SU-DHL-6 (cell line): ENCODE measurements at regions not wholly inside any gene's neighbourhood (a gene's known extent, or its start where the extent isn't known, plus 50 kb on each side); places are given as distances from the start of the nearest gene placed in this dataset.

Source experiments
- H2AFZ ChIP-seq: fragments of 200-600 bp; sonication (generic); 2 replicates; pipeline ENCODE4 v1.6.1; 2014; ENCODE audit warnings: low read depth, mild to moderate bottlenecking, moderate library complexity, mixed read lengths, antibody characterized with exemption, low read length; ENCODE audit not compliant: severe bottlenecking
- H3F3A ChIP-seq: fragments of 200-600 bp; shearing (Covaris generic); 2 replicates; pipeline ENCODE4 v1.6.0; 2016; ENCODE audit warnings: antibody characterized with exemption, mild to moderate bottlenecking; ENCODE audit not compliant: insufficient read depth
- H3K27ac ChIP-seq: fragments of 200-600 bp; sonication (generic); 2 replicates; pipeline ENCODE4 v1.5.1; 2016; ENCODE audit warnings: low read depth, mild to moderate bottlenecking, low read length, moderate library complexity, mixed read lengths
- H3K27me3 ChIP-seq: fragments of 200-600 bp; sonication (generic), shearing (Covaris generic); 2 replicates; pipeline ENCODE4 v1.6.0; 2014; ENCODE audit warnings: mild to moderate bottlenecking, low read length
- H3K36me3 ChIP-seq: fragments of 200-600 bp; sonication (generic); 2 replicates; pipeline ENCODE4 v1.6.1; 2014; ENCODE audit warnings: mild to moderate bottlenecking, low read length, mixed read lengths
- H3K4me2 ChIP-seq: fragments of 300-600, 200-600 bp; shearing (Covaris generic), sonication (generic); 2 replicates; pipeline ENCODE4 v1.6.0; 2014; ENCODE audit warnings: low read length, low read depth, mild to moderate bottlenecking; ENCODE audit not compliant: poor library complexity, severe bottlenecking
- H3K4me3 ChIP-seq: fragments of 200-600 bp; sonication (generic); 2 replicates; pipeline ENCODE4 v1.5.1; 2014; ENCODE audit warnings: antibody characterized with exemption, low read length, mild to moderate bottlenecking, mixed read lengths; ENCODE audit not compliant: insufficient read depth, poor library complexity, severe bottlenecking
- H3K79me2 ChIP-seq: fragments of 200-600 bp; sonication (generic); 2 replicates; pipeline ENCODE4 v1.6.1; 2014; ENCODE audit warnings: mild to moderate bottlenecking, low read length, moderate library complexity; ENCODE audit not compliant: insufficient read depth
- H3K9ac ChIP-seq: fragments of 200-600 bp; sonication (generic); 2 replicates; pipeline ENCODE4 v1.7.0; 2014; ENCODE audit warnings: mild to moderate bottlenecking, low read length
- H3K9me2 ChIP-seq: fragments of 200-600 bp; sonication (generic); replicated peaks from 2 replicates; pipeline ENCODE4 v1.6.1; 2014; ENCODE audit warnings: low read length; ENCODE audit not compliant: insufficient read depth
- H3K9me3 ChIP-seq: fragments of 200-600 bp; sonication (generic); 2 replicates; pipeline ENCODE4 v1.6.1; 2014; ENCODE audit warnings: low read length, mixed read lengths; ENCODE audit not compliant: insufficient read depth
- H4K20me1 ChIP-seq: fragments of 200-600 bp; sonication (generic); 2 replicates; pipeline ENCODE4 v1.6.1; 2014; ENCODE audit warnings: low read depth, mild to moderate bottlenecking, antibody characterized with exemption, low read length, moderate library complexity, mixed read lengths
- CTCF ChIP-seq: fragments of 200-600 bp; sonication (generic); IDR thresholded peaks from one replicate; pipeline ENCODE4 v1.5.1; 2017; ENCODE audit warnings: antibody characterized with exemption, mild to moderate bottlenecking, low read length, moderate library complexity; ENCODE audit not compliant: insufficient read depth, poor library complexity, severe bottlenecking
- EZH2phosphoT487 ChIP-seq: fragments of 200-600 bp; sonication (generic), shearing (Covaris generic); conservative IDR thresholded peaks from 2 replicates; pipeline ENCODE4 v1.6.1; 2018; ENCODE audit warnings: mild to moderate bottlenecking, antibody characterized with exemption, low read length, moderate library complexity, mixed read lengths

GRCh38 chr9:119861842-119862241 lies 492.6 kb upstream of the BRINP1 start:
- no peaks in the 10 kb centered on the region for H3K9me2 ChIP-seq
- H4K20me1 ChIP-seq = no peaks in the 10 kb centered on the region
- TF ChIP-seq EZH2phosphoT487 (no peak), CTCF (no peak)
- H3K27ac ChIP-seq = no peak overlapping the region
- no peaks in the 10 kb centered on the region for H3K9me3 ChIP-seq
- H3K79me2 ChIP-seq = no peaks in the 10 kb centered on the region
- H3K4me3 ChIP-seq = no peak overlapping the region
- no peaks in the 10 kb centered on the region for H3F3A ChIP-seq
- H3K36me3 ChIP-seq = 0 out of 2 replicates have a peak, but pooled peaks cover 2% of the 10 kb centered on the region
- H2AFZ ChIP-seq = no peak overlapping the region
- H3K4me2 ChIP-seq = no peak overlapping the region
- no peaks in the 10 kb centered on the region for H3K27me3 ChIP-seq
- H3K9ac ChIP-seq = no peak overlapping the region

DNA sequence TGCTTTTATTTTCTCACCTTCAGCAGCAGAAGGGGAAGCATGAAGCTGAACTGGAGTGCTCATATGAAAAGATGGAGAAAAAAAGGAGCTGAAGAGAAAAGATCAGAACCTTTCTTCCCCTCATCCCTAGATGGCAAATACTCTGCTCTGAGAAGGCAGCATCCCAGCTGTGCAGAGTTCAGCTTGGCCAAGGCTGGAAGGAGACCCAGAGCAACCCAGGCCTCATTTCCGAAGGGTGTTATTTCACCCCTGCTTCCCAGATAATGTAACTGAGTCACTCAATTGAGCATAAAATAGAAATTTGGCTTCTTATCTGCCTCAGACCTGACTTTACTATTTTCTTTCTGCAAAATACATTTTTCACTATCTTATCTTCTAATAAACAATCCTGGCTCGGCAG lies 489.9 kb upstream of the BRINP1 start:
- Histone ChIP-seq H3K27me3 (no peaks in the 10 kb centered on the region), H3K9ac (no peak overlapping the region), H3K79me2 (no peaks in the 10 kb centered on the region), H3K27ac (no peak overlapping the region), H3K9me2 (no peaks in the 10 kb centered on the region), H3F3A (no peaks in the 10 kb centered on the region), H2AFZ (no peak overlapping the region), H3K9me3 (no peaks in the 10 kb centered on the region), H3K36me3 (0 out of 2 replicates have a peak, but pooled peaks cover 2% of the 10 kb centered on the region), H4K20me1 (no peaks in the 10 kb centered on the region), H3K4me3 (no peak overlapping the region), H3K4me2 (no peak overlapping the region)
- TF ChIP-seq CTCF (no peak), EZH2phosphoT487 (no peak)

DNA sequence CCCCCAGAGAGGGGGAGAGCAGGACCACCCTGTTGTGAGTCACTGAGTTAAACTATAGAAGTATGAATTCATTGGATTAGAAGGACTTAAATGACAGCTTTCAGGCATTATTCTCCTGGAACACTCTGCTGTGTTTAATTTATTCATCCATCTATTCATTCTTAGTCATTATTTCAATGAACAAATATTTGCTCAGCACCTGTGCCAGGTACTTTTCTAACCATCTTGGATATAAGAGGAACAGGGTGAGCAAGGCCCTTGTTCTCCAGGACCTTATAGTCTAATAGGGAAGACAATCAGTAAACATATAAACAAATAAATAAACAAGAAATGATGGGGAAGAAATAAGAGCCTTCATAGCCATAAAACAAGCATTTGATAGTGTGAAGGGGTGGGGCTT lies 483.9 kb upstream of the BRINP1 start:
- no peak overlapping the region for H3K4me2 ChIP-seq
- no peaks in the 10 kb centered on the region for H3K79me2 ChIP-seq
- no peak overlapping the region for H3K27ac ChIP-seq
- no peaks in the 10 kb centered on the region for H3K9me3 ChIP-seq
- 0 out of 2 replicates have a peak, but pooled peaks cover 2% of the 10 kb centered on the region for H3K36me3 ChIP-seq
- no peak overlapping the region for H2AFZ ChIP-seq
- H3K9ac ChIP-seq = no peak overlapping the region
- no peaks in the 10 kb centered on the region for H4K20me1 ChIP-seq
- no peaks in the 10 kb centered on the region for H3K27me3 ChIP-seq
- H3K4me3 ChIP-seq = no peak overlapping the region
- H3F3A ChIP-seq = no peaks in the 10 kb centered on the region
- H3K9me2 ChIP-seq = no peaks in the 10 kb centered on the region
- TF ChIP-seq EZH2phosphoT487 = no peak
- no peak for TF ChIP-seq CTCF
